GM21515 (cell line): ENCODE measurements at regions not wholly inside any gene's neighbourhood (a gene's known extent, or its start where the extent isn't known, plus 50 kb on each side); places are given as distances from the start of the nearest gene placed in this dataset.
"Not testable (repeated sequence)": the region's sequence is repeated elsewhere in the genome, so short reads cannot be mapped to it uniquely, and the experiment has no call there.

ENCODE experiments used
- ATAC-seq: cut with Tn5 transposase; IDR thresholded peaks from one replicate; pipeline ENCODE4 v1.9.1; 2021; ENCODE audit not compliant: unreplicated experiment

DNA sequence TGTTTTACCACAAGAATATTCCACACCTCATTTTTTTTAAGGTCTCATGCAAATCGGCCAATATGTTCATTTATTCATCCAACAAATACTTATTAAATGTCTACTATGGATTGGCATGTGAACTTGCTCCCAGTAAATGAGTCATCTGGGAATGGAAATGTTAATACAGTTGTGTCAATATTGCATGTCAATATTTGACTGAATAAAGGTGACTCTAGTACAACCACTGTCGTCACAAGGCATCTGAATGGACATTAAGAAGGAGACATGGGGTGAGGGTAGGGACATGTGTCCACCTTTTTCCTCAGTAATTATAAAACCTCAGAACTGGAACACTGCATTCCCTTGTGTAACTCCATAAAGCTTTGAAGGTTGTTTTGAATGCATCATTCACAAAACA is 365.4 kb downstream of the ADCYAP1 start:
- no peak for ATAC-seq

DNA sequence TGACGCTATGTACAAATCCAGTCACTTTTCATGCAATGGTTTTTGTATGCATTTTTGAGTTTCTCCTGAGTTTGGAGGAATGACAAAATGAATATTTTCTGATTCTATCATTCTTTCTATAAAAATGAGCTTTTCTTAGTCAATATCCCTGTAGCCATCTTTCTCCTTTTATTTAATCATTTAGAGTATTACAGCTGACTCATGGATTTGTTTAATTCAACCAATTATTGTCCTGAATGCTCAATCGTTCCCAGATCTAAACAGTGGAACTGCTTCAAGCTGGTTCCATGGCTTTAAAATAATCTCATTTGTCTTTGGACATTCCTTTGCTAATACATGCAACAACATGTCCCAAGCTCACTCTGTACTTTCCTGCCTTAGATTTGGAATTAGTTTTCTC is 368.8 kb downstream of the ADCYAP1 start:
- no peak for ATAC-seq

DNA sequence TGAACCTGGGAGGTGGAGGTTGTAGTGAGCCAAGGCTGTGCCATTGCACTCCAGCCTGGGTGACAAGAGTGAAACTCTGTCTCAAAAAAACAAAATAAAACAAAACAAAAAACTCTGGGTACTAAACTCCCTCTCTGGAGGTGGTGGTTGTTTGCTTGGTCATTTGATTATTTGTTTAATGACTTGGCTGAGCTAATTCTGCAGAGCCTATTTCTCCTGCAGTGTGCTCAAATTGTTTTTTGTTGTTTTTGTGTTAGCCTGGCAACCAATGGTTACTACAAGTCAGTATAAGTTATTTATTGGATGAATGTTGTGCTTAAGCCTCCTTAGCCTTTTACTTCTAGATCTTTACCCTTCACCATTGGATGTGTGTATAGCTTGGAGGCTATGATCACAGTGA is 387.5 kb downstream of the ADCYAP1 start:
- ATAC-seq: no peak

DNA sequence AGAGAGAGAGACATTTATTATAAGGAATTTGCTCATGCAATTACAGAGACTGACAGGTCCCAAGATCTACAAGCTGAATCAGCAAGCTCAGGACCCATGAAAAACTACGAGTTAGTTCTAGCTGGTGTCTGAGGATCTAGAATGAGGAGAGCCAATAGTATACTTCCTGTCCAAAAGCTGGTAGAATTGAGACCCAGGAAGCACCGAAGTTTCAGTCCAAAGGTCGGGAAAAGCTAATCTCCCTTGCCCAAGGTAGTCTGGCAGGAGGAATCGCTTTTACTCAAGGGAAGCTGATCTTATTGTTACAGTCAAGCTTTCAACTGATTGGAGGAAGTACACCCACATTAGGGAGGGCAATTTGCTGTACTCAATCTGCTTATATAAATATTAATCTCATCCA is 389.6 kb downstream of the ADCYAP1 start:
- no peak for ATAC-seq

DNA sequence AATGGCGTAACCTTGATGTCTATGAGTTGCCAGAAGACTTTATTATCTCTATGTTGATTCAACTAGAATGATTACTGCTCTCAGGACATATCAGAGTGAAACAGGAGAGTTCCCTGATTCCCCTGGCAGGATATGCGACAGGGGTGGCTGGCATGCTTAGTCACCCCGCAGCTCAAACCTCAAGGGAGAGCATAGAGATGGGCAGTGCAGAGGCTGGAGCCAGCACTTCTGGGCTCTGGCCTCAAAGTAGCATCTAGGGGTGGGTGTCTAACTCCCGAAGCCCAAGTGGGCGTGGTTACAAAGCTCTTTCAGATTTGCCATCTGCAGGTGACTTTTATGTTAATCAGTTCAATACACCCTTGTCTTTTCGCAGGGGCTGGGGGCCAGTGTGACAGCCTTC is 391.6 kb downstream of the ADCYAP1 start:
- ATAC-seq: no peak

DNA sequence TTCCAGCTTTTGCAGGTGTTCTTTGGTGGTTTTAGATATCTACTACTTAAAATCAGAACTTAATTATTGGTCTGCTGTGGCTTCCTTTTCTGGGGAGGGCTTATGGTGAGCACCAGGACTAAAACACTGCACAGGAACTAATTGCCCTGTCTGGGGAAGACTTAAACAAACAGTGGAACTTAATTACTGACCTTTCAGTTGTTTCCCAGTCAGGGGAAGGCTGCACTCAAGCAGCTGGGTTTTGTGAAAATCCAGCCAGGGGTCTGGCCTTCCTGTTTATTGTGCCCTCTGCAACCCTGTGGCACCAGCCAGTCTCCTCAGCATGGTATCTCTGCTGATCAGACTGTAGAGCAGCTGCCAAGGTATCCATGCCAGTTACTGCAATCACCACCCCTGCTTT is 398.2 kb downstream of the ADCYAP1 start:
- no peak for ATAC-seq

DNA sequence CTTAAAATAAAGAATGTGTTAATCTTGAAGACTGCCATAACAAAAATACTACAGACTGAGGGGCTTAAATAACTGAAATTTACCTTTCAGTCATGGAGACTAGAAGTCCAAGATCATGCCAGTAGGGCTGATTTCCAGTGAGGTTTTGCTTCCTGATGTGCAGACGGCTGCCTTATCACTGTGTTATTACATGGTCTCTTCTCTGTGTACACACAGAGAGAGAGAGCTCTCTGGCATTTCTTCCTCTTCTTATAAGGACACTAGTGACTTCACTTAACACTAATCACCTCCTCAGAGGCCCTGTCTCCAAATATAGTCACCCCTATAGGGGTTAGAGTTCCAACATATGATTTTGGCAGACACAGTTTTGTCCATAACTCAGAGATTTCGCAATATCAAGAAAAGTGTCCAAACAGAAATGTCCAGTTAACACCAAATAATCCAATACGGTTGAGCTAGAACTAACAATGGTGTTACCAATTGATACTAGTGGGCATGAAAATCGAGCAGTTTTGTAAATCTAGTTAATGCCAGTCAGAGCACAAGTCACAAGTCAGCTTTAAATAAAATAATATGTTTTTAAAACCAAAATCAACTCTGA is 399.8 kb downstream of the ADCYAP1 start:
- no peak for ATAC-seq

DNA sequence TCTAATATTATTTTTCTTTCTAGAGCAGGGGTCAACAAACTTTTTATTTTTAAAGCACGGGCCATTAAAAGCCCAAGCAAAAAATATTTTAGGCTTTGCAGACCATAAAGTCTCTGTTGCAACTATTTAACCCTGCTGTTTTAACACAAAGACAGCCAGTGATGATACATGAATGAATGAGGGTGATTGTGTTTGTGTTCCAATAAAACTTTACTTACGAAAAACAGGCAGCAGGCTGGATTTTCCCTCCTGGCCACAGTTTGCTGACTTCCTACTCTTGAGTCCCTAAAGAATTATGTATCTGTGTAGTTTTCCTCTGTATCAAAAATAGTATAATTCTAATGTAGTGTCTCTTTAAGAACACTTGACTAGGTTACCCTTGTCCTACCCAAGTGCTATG is 402.0 kb downstream of the ADCYAP1 start:
- ATAC-seq: no peak

DNA sequence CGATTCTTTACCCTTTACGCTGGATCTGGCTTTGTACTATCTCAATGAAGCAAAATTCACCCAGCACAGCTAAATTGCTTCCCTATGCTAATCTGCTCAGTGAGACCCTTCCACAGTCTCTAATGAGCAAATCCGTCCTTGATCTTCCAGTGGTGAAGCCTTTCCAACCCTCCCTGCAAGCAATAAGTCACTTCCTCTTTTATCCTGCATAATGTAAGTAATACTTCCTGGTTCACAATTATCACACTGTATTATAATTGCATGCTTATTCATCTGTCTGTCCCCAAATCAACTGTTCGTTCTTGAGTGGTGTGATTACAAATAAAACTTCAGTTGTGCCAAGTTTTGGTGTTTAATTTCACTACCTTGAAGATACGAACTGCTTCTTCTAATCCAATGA is 404.0 kb downstream of the ADCYAP1 start:
- ATAC-seq: no peak

DNA sequence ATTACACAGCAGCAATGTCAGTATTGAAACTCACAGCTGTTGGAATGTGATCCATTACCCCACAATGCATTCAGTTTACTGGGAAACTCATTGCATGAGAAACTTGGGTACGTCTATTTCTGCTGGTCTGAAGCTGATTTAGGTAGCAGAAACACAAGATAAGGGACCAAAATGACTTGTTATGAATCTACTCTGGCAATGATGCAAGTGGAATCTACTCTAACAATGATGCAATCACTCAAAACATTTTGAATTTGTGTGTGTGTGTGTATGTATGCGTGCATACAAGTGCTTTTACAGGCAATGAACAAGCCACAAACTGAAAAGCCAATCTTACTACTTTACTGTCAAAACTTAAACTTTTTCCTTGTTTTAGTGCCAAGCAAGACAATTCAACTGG is 406.7 kb downstream of the ADCYAP1 start:
- no peak for ATAC-seq

DNA sequence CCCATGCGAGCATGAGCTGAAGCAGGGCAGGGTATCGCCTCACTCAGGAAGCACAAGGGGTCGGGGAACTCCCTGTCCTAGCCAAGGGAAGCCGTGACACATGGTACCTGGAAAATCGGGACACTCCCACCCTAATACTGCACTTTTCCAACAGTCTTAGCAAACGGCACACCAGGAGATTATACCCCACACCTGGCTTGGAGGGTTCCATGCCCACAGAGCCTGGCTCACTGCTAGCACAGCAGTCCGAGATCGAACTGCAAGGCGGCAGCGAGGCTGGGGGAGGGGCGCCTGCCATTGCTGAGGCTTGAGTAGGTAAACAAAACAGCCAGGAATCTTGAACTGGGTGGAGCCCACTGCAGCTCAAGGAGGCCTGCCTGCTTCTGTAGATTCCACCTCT is 430.7 kb downstream of the ADCYAP1 start:
- not testable (repeated sequence) for ATAC-seq

DNA sequence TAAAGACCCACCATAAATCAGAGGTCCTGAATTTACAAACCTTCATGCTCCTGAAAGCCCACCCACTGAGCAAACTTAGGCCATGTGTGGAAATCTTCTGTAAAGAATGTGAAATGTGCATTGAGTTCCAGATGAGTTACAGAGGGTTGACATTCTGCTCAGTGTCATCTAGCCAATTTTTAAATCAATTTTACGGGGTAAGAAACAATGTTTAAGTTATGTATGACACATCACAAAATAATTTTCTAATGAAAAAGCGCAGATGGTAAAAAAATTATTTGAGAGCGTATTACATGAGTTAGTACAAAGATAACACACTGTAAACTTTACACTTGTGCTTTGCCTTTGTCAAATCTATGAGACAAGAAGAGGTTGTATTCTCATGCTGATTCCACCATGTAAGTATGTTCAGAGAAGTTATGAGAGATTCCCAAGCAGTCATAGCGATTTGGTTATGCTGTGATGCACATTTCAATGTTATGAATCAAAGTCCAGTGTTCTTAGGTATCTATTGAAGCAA is 446.3 kb downstream of the ADCYAP1 start:
- no peak for ATAC-seq

DNA sequence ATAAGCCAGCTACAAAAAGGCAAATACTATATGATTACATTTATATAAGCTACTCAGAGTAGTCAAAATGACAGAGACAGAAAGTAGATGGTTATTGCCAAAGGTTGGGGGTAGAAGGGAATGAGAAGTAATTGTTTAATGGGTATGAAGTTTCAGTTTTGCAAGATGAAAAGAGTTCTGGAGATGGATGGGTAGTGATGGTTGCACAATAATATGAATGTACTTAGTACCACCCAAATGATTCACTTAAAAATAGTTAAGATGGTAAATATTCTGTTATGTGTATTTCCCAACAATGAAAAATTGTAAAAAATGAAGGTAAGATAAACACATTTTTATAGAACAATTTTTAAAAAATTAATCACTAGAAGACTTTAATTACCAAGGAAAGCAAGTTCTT is 448.4 kb downstream of the ADCYAP1 start:
- no peak for ATAC-seq

DNA sequence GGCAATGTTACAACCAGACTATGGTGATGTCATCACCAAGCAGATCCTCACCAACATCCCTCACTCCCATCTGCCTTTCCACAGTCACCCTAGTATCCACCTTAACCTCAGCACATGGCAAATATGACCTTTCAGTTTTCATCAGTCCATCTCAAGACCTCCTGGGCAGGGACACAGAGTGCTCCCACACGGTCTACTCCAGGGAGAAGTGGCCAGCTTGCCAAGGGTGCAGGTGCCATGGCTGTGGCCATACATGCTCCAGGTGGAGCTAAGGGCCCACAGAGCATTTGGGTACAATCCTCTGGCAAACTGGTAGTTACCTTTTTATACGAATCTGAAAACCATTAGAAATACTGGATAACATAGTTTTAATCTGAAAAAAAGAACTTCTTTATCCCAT is 453.1 kb downstream of the ADCYAP1 start:
- no peak for ATAC-seq

DNA sequence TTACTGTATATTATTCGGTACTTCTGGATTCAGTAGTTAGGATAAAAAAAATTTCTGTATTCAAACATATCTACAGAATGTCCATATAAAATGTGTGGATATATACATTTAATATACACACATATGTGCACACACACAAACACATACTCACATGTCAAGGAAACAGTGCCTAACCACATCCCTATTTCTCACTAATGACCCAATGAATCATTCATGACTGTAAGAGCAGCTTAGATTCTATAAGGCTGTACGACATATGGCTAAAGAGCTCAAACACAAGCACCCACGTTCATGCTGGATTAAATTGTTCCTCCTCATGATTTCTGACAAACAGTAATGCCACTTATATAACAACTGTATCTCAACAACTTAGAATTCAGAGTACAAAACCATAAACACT is 457.3 kb downstream of the ADCYAP1 start:
- no peak for ATAC-seq

DNA sequence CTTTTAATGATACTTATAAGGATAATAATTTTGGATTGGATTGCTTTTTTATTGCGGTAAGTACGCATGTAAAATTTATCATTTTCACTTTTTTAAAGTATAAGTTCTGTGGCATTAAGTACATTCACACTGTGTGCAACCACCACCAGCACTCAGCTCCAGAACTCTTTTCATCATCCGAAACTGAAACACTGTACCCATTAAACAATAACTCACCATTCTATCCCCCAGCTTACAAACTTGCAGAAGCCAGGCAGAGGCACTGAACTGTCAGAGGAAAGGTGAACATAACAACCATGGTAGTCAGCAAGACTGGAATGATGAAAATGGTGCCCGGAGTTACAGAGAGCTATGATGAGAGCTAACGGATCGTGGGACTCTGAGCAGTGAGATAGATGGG is 465.9 kb downstream of the ADCYAP1 start:
- no peak for ATAC-seq

DNA sequence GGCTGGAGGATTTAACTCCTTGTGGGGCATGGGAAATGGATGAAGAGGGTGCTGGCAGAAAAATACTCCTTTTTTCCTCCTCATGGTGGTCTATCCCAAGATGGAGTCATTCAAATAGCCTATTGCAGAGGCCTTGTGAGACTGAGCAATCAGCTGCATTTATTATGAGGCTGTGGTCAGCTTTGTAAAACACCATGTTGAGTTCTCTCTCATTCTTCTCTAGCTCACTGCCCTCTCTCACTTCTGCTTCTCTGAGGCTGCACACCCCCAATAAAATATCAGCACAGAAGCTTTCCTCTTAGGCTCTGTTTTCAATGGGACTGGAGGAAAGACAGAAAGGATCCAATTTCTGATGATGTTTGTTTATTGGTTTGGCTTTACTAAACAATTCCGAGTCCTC is 467.1 kb downstream of the ADCYAP1 start:
- ATAC-seq: no peak

DNA sequence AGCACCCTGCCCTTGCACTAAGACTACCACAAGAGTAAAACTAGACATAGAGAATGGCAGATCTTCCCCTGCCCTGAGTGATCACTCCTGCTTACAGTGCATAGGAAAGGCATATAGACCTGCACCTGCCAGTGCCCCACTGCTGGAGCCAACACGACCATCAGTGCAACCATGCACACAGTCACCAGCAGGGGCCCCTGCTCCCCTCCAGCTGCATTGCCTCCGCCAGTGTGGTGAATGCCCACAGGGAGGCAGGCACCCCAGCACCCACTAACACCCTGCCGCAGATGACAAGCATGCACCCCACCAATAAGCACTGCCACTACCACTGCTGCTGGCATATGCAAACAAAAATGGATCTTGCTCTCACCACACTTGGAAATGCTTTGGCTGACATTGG is 478.8 kb downstream of the ADCYAP1 start:
- no peak for ATAC-seq

DNA sequence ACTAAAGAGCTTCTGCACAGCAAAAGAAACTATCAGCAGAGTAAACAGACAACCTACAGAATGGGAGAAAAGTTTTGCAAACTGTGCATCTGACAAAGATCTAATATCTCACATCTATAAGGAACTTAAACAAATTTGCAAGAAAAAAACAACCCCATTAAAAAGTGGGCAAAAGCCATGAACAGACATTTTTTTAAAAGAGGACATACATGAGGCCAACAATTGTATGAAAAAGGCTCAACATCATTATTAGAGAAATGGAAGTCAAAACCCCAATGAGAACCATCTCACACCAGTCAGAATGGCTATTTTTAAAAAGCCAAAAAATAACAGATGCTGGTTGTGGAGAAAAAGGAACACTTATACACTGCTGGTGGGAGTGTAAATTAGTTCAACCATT is 483.8 kb downstream of the ADCYAP1 start:
- ATAC-seq: not testable (repeated sequence)

DNA sequence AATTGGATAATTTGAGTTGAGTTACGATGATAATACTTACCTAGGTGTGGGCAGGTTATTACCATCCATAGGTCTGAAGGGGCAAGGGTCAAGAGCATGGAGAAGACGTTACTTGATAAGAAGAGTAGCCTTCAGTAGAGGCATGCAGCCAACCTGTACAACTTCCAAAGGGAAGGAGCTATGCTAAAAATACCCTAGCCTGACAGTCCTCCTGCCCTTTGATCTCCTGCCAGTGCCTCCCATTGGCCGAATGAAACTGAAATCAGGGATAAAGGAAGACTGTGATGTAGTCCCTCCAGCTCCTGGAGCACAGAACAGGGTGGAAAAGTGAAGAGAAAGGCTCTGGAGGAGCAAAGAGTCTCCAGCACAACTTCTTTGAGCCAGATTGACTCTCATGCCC is 487.4 kb downstream of the ADCYAP1 start:
- ATAC-seq: no peak

DNA sequence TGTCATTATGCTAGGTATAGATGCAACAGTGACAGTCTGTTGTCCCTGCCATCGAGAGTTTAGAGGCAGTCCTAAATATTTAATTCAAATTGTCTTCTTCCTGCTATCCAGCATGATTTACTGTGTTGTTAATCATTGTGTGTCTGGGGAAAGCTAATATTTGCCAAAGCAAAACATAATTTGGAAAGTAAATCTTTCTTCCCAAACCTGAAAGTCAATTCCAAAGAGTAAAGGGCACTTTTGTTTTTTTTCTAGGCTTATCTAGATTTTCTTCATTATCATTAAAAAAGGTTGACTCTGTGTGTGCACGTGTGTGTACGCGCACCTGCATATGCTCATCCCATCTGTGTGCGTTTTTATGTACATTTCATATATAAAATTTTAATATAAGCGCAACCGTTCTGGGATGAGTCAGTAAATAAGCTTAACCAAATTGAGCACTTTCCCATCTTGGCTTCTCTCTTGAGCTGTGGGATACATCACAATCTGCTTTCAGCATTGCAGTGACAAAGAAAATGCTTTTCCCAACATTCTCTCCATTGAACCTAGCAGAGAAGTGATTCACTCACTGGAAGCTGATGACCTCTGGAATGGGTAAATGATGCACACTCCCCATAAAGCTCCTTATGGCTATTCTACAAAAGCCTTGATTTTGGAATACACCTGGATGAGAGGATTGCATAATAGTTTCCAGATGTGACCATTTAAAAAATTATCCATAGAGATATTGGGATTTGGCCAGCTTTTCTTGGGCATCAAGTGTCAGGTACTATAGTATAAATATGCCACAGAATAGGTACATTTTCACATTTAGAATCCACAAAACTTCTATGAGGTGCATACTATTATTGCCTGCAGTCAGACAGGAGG is 488.4 kb downstream of the ADCYAP1 start:
- no peak for ATAC-seq

DNA sequence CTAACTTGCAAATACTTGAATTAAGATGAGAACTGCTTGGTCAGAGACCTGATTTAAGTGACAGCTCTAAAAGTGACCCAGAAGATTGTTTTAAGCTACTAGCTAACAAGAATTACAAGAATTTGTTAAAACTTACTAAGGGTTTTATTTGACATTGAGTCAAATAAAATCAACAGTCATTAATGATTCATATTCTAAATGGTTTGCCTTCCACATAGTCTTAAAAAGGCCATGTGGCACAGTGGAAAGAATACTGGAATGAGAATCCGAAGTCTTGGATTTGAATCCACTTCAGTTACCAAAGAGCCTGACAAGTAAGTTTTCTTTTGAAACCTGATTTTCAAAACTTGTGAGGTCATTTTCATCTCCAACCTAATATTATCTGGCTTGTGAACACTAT is 489.3 kb downstream of the ADCYAP1 start:
- no peak for ATAC-seq

DNA sequence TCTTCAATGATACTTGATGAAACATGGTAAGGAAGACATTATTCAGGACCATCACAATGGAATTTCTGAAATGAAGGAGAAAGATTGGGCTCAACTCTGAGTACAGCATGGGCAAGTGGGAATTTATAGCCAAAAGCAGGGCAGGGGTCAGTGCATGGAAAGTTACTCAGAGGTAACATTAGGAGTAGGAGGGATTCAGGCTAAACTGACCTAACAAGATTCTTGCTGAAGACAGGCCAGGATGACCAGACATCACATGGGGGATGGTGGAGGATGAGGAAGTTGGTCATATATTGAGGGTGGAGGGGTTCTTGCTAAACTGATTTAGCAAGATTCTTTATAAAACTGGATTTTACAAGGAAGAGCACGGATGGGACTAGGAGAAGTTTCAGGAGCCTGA is 489.8 kb downstream of the ADCYAP1 start:
- no peak for ATAC-seq
